ENCODE measurements at regions not wholly inside any gene's neighbourhood (a gene's known extent, or its start where the extent isn't known, plus 50 kb on each side); places are given as distances from the start of the nearest gene placed in this dataset.

- H3K4me1 ChIP-seq (ENCODE audit: insufficient read depth, low read length), result peaks cover 10% of the 10 kb centered on the region
- no peaks in the 10 kb centered on the region for H3F3A ChIP-seq (ENCODE audit: low read length, unreplicated experiment)
- ATAC-seq, result no peak
- H3K9me2 ChIP-seq (replicated peaks; ENCODE audit: low read length), result no peaks in the 10 kb centered on the region
- intact Hi-C loops (cut with micrococcal nuclease), result no loop called here
- no peak for DNase-seq
- H3K27ac ChIP-seq (ENCODE audit: low read length), result no peak overlapping the region
- BruUV-seq (replicated peaks), result no TSS peak
- H3K27me3 ChIP-seq (ENCODE audit: low read length), result no peaks in the 10 kb centered on the region
- H3K9me3 ChIP-seq (ENCODE audit: low read length), result no peaks in the 10 kb centered on the region
- ChIA-PET POLR2A (ENCODE audit: unreplicated experiment) (no interaction called here), CTCF (no interaction called here)
- no peak overlapping the region for H3K4me3 ChIP-seq (ENCODE audit: low read length)
- H3K4me2 ChIP-seq (ENCODE audit: low read length), result no peak overlapping the region
- TF ChIP-seq EZH2phosphoT487 (IDR thresholded peaks at IDR 0.05; ENCODE audit: borderline replicate concordance, low read length) (no peak), CTCF (conservative IDR thresholded peaks at IDR 0.05; ENCODE audit: low read depth, low read length) (no peak), EZH2 (IDR thresholded peaks at IDR 0.05; ENCODE audit: low read length, unreplicated experiment) (no peak)
- H4K20me1 ChIP-seq (ENCODE audit: low read length), result no peaks in the 10 kb centered on the region
- no peak overlapping the region for H3K9ac ChIP-seq (ENCODE audit: low read length)
- no peaks in the 10 kb centered on the region for H3K79me2 ChIP-seq (ENCODE audit: low read length)
- H3K36me3 ChIP-seq (ENCODE audit: low read depth, low read length), result no peaks in the 10 kb centered on the region
- no peak overlapping the region for H2AFZ ChIP-seq (ENCODE audit: low read length)
Observed at GRCh38 chr5:61272688-61273087, 59.4 kb upstream of the ZSWIM6 start.

GRCh38 chr5:61273279-61273975, 58.6 kb upstream of the ZSWIM6 start:
- POLR2A ChIA-PET (ENCODE audit: unreplicated experiment), result no interaction called here
- Histone ChIP-seq H4K20me1 (ENCODE audit: low read length) (no peaks in the 10 kb centered on the region), H3K27me3 (ENCODE audit: low read length) (no peaks in the 10 kb centered on the region), H3K79me2 (ENCODE audit: low read length) (no peaks in the 10 kb centered on the region), H3K4me2 (ENCODE audit: low read length) (no peak overlapping the region), H3K36me3 (ENCODE audit: low read depth, low read length) (no peaks in the 10 kb centered on the region), H2AFZ (ENCODE audit: low read length) (no peak overlapping the region), H3K27ac (ENCODE audit: low read length) (no peak overlapping the region), H3K9me2 (replicated peaks; ENCODE audit: low read length) (no peaks in the 10 kb centered on the region), H3K9me3 (ENCODE audit: low read length) (no peaks in the 10 kb centered on the region), H3F3A (ENCODE audit: low read length, unreplicated experiment) (no peaks in the 10 kb centered on the region), H3K4me3 (ENCODE audit: low read length) (no peak overlapping the region), H3K4me1 (ENCODE audit: insufficient read depth, low read length) (peaks cover 10% of the 10 kb centered on the region), H3K9ac (ENCODE audit: low read length) (no peak overlapping the region)
- BruUV-seq (replicated peaks), result no TSS peak
- ATAC-seq (no peak), DNase-seq (no peak)
- CTCF ChIA-PET, result no interaction called here
- TF ChIP-seq EZH2phosphoT487 (IDR thresholded peaks at IDR 0.05; ENCODE audit: borderline replicate concordance, low read length) (no peak), EZH2 (IDR thresholded peaks at IDR 0.05; ENCODE audit: low read length, unreplicated experiment) (no peak), CTCF (conservative IDR thresholded peaks at IDR 0.05; ENCODE audit: low read depth, low read length) (no peak)
- intact Hi-C loops (cut with micrococcal nuclease), result no loop called here

GRCh38 chr5:61274511-61274911, 57.5 kb upstream of the ZSWIM6 start:
- Histone ChIP-seq H3K4me3 (ENCODE audit: low read length) (no peak overlapping the region), H3K79me2 (ENCODE audit: low read length) (no peaks in the 10 kb centered on the region), H3K27me3 (ENCODE audit: low read length) (no peaks in the 10 kb centered on the region), H3K4me2 (ENCODE audit: low read length) (no peak overlapping the region), H3F3A (ENCODE audit: low read length, unreplicated experiment) (no peaks in the 10 kb centered on the region), H3K36me3 (ENCODE audit: low read depth, low read length) (no peaks in the 10 kb centered on the region), H3K9ac (ENCODE audit: low read length) (no peak overlapping the region), H2AFZ (ENCODE audit: low read length) (no peak overlapping the region), H3K27ac (ENCODE audit: low read length) (no peak overlapping the region), H3K4me1 (ENCODE audit: insufficient read depth, low read length) (peaks cover 10% of the 10 kb centered on the region), H3K9me3 (ENCODE audit: low read length) (no peaks in the 10 kb centered on the region), H3K9me2 (replicated peaks; ENCODE audit: low read length) (no peaks in the 10 kb centered on the region), H4K20me1 (ENCODE audit: low read length) (no peaks in the 10 kb centered on the region)
- ATAC-seq (no peak), DNase-seq (no peak)
- ChIA-PET CTCF (no interaction called here), POLR2A (ENCODE audit: unreplicated experiment) (no interaction called here)
- no TSS peak for BruUV-seq (replicated peaks)
- TF ChIP-seq CTCF (conservative IDR thresholded peaks at IDR 0.05; ENCODE audit: low read depth, low read length), result no peak
- TF ChIP-seq EZH2phosphoT487 (IDR thresholded peaks at IDR 0.05; ENCODE audit: borderline replicate concordance, low read length), result no peak
- TF ChIP-seq EZH2 (IDR thresholded peaks at IDR 0.05; ENCODE audit: low read length, unreplicated experiment), result no peak
- intact Hi-C loops (cut with micrococcal nuclease), result no loop called here
